ENCODE measurements at regions not wholly inside any gene's neighbourhood (a gene's known extent, or its start where the extent isn't known, plus 50 kb on each side); places are given as distances from the start of the nearest gene placed in this dataset.
A peak's percentile ranks its signal among the peaks of the same experiment; 100 is the strongest.

DNA sequence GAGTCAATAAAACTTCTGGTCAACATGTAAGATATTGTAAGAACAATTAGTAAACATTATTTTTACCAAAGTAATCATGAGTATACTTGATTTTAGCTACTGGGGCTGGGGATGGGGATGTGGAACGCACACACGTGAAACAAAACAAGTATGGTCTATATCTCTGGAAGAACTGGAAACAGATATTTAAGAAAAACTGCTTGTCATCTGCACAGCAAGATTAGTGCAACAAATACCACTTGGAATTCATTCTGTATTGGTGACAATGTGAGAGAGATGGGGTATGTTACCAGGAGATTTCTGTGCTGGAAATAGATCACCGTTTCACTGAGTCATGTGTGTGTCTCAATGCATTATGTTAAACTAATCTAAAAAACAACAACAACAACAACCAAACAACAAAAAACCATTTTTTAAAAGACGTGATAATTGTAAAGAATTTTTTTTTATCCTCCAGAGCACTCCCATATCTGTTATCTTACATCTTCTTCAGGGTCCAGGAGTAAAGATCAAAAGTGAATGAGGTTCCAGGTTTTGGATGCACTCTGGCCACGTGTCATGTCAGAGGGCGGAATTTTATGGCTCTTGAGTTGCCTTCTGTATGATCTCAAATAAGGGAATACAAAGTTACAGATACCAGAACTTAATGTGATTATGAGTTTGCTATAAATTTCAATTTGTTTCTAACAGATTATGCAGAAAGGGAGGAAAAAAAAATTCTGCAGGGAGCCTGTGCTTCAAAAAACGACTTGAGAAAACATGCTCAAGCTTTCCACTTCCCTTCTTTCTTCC lies 153.0 kb downstream of the BBOX1 start:
- Mint-ChIP-seq H3K27me3 (peaks cover 10% of the 10 kb centered on the region), H3K4me3 (no peak overlapping the region), H3K9me3 (no peaks in the 10 kb centered on the region), H3K27ac (no peak overlapping the region), H3K36me3 (no peaks in the 10 kb centered on the region), H3K4me1 (ENCODE audit: low read depth) (no peaks in the 10 kb centered on the region)
- ChIA-PET POLR2A (no interaction called here), CTCF (no interaction called here)
- DNase-seq, result no peak
- intact Hi-C loops (cut with micrococcal nuclease), result no loop called here

DNA sequence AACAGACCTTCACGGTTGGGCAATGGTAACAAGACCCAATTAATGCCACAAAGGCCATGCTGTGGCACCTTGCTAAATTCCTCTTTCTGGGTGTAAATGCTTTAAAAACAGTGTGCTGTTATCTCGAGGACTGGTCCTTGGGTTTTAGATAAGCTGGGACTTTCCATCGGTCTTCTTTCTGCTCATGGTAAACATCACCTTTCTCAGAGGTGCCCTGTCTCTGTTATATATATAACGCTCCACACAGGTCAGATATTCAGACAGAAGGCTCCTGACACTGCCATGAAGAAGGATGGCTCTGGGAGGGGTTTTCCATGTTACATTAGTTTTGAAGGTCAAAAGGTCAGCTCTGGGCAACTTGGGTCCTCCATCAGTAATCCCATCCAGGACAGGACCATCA lies 151.6 kb downstream of the BBOX1 start:
- POLR2A ChIA-PET, result no interaction called here
- Mint-ChIP-seq H3K9me3 (no peaks in the 10 kb centered on the region), H3K27ac (no peak overlapping the region), H3K36me3 (no peaks in the 10 kb centered on the region), H3K4me1 (ENCODE audit: low read depth) (no peaks in the 10 kb centered on the region), H3K27me3 (peaks cover 13% of the 10 kb centered on the region), H3K4me3 (no peak overlapping the region)
- DNase-seq, result no peak
- CTCF ChIA-PET, result interaction anchor here (0.8 kb wide), 1 partner anchor 294 kb away, joined by 4 read pairs; no protein-coding TSS in a partner anchor
- intact Hi-C loops (cut with micrococcal nuclease), result no loop called here

DNA sequence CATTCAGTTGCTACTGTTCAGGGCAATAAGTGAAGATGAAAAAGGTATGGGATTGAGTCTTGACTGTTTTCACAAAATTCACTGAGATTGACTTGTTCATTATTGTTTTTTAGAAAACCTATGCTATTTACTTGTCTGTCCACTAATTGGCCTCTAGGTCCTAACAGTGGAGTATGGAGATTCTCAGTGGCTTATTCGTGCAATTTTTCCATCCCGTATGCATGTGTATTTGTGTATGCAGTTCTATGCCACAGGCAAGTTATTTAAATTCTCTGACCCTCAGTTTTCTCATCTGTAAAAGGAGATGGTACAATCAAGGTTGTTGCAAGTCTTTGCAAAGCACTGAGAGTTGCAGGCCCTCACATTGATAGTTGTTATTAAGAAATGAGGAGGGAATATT lies 151.0 kb downstream of the BBOX1 start:
- ChIA-PET POLR2A (no interaction called here), CTCF (interaction anchor here (0.6 kb wide), 1 partner anchor 21 kb away, joined by 3 read pairs; no protein-coding TSS in a partner anchor)
- Mint-ChIP-seq H3K36me3 (no peaks in the 10 kb centered on the region), H3K4me3 (no peak overlapping the region), H3K4me1 (ENCODE audit: low read depth) (no peaks in the 10 kb centered on the region), H3K9me3 (no peaks in the 10 kb centered on the region), H3K27ac (no peak overlapping the region), H3K27me3 (peaks cover 13% of the 10 kb centered on the region)
- no peak for DNase-seq
- intact Hi-C loops (cut with micrococcal nuclease), result no loop called here

DNA sequence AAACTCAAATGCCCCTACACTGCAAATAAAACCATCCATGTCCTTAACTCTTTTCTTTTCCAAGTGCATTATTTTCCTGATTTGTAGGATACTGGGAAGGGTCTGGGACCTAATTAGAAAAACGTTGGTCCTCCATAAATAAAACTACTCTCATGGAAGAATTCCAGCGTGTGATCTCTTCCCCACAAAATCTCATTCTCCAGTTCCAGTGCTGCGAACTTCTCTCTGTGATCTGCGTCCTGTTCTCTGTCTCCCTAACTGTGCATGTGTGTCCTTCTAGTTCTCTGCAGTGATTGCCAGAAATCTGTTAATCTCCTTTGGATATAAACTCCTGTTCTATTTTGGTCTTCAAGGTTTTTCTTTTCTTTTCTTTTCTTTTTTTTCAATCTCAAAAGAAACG lies 148.1 kb downstream of the BBOX1 start:
- no peaks in the 10 kb centered on the region for H3K36me3 Mint-ChIP-seq

DNA sequence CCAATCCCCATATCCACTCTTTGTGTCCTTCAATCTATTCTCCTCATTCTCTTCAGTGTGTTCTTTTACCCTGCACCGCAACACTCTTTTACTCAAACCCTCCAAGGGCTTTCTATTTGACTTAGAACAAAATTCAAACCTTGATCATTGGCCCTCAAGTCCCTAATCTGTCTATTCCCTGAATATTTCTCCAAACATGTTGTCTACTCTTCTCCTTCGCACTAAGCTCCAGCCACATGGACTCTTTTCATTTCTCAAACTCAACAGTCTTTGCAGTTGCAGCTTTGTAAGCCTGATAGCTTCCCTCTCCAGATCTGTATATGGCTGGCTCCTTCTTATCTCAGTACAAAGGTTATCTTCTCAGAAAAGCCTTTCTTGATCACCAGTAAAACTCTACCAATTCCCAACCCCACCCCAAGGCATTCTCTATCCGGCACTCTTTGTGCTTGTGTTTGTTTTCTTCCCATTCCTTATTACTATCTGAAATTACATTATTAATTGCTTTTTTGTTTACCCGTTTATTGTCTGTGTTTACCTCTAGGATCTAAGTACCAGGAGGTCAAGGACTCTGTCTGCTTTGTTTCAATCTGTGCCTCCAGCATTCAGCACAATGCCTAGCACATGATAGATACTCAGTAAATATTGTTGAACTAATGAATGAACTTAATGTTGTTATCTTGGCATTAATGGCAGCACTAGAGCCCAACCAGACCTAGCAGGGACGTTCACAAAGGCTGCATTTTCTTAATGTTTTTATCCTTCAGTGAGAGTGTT lies 147.4 kb downstream of the BBOX1 start:
- Mint-ChIP-seq H3K4me1 (ENCODE audit: low read depth) (no peaks in the 10 kb centered on the region), H3K36me3 (no peaks in the 10 kb centered on the region), H3K27me3 (peaks cover 9% of the 10 kb centered on the region), H3K9me3 (no peaks in the 10 kb centered on the region), H3K27ac (no peak overlapping the region), H3K4me3 (no peak overlapping the region)
- DNase-seq, result no peak
- intact Hi-C loops (cut with micrococcal nuclease), result loop anchor here (10.0 kb wide), 1 partner anchor 177 kb away; the partner anchor contains the start of gene CCDC34
- ChIA-PET POLR2A (interaction anchor here (1.0 kb wide), 1 partner anchor 276 kb away, joined by 3 read pairs; no protein-coding TSS in a partner anchor), CTCF (interaction anchor here (5.5 kb wide), 1 partner anchor 297 kb away, joined by 103 read pairs; no protein-coding TSS in a partner anchor)

More for the DNA sequence above, 148.1 kb downstream of the BBOX1 start:
- Mint-ChIP-seq H3K27ac (no peak overlapping the region), H3K4me3 (no peak overlapping the region), H3K4me1 (ENCODE audit: low read depth) (no peaks in the 10 kb centered on the region), H3K27me3 (peaks cover 9% of the 10 kb centered on the region), H3K9me3 (no peaks in the 10 kb centered on the region)
- CTCF ChIA-PET, result interaction anchor here (1.6 kb wide), 1 partner anchor 297 kb away, joined by 4 read pairs; no protein-coding TSS in a partner anchor
- intact Hi-C loops (cut with micrococcal nuclease), result loop anchor here (10.0 kb wide), 1 partner anchor 176 kb away; the partner anchor contains the start of gene CCDC34
- POLR2A ChIA-PET, result no interaction called here
- DNase-seq, result no peak

DNA sequence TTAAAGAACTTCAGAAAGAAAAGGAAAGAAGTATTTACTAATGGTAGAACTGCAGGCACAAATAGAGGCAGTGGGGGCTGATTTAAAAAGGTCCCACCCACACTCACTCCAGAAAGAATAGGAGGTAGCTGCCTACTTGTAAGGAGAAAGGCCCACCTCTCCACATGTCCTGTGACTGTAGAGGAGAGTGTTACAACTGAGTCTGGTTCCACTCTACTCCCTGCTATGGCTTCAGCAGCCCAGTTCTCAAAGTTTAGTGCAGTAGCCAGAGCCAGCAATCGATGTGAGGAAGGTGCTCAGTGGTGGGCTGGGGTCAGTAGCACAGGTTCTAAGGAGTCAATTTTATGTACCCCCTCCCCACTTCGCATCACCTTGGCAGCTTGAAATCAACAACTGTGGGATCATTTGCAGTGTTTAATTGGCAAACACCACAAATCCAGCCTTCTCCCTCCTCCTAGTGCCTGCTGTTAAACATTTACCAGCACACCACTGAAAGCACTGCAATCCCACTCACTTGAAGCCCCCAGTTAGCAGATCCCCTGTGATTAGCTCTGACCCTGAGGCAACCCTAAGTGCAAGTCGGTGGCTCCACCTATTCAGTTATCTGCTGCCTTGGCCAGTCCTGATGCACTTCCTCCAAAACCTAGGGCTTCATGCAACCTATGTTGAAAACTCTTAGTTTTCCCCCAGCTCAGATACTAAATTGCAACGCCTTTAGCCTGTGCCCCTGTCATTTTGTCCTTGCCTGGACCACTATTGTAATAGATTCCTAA lies 146.6 kb downstream of the BBOX1 start:
- Mint-ChIP-seq H3K9me3 (no peaks in the 10 kb centered on the region), H3K4me1 (ENCODE audit: low read depth) (no peaks in the 10 kb centered on the region), H3K36me3 (no peaks in the 10 kb centered on the region), H3K4me3 (no peak overlapping the region), H3K27ac (no peak overlapping the region), H3K27me3 (peaks cover 9% of the 10 kb centered on the region)
- POLR2A ChIA-PET, result interaction anchor here (1.0 kb wide), 1 partner anchor 277 kb away, joined by 3 read pairs; no protein-coding TSS in a partner anchor
- intact Hi-C loops (cut with micrococcal nuclease), result loop anchor here (10.0 kb wide), 1 partner anchor 178 kb away; the partner anchor contains the start of gene CCDC34
- DNase-seq, result no peak
- CTCF ChIA-PET, result interaction anchor here (0.7 to 5.5 kb wide), 3 partner anchors 19 to 298 kb away, joined by 3 to 103 read pairs (median 3); no protein-coding TSS in a partner anchor

DNA sequence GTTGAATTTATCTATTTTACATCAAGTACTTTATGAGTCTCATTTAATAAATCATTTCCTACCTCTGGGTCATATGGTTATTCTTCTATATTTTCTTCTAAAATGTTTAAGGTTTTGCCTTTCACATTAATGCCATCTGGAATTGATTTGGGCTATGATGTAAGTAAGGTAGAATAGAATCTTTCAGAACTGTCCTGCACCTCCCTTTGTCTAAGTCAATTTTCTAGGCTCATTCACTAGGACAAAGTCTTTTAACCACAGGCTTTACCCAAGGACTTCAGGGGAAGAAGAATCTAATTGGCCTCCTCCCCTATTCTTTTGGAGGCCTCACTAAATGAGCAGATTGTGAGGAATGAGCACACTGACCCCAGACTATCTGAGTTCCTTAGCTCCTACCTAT lies 146.0 kb downstream of the BBOX1 start:
- POLR2A ChIA-PET, result interaction anchor here (1.0 kb wide), 1 partner anchor 278 kb away, joined by 3 read pairs; no protein-coding TSS in a partner anchor
- DNase-seq, result no peak
- Mint-ChIP-seq H3K27ac (no peak overlapping the region), H3K4me1 (ENCODE audit: low read depth) (no peaks in the 10 kb centered on the region), H3K27me3 (peaks cover 9% of the 10 kb centered on the region), H3K36me3 (no peaks in the 10 kb centered on the region), H3K4me3 (no peak overlapping the region), H3K9me3 (no peaks in the 10 kb centered on the region)
- intact Hi-C loops (cut with micrococcal nuclease), result loop anchor here (10.0 kb wide), 1 partner anchor 178 kb away; the partner anchor contains the start of gene CCDC34
- CTCF ChIA-PET, result interaction anchor here (0.7 to 5.5 kb wide), 4 partner anchors 19 to 301 kb away, joined by 3 to 103 read pairs (median 3); no protein-coding TSS in a partner anchor

DNA sequence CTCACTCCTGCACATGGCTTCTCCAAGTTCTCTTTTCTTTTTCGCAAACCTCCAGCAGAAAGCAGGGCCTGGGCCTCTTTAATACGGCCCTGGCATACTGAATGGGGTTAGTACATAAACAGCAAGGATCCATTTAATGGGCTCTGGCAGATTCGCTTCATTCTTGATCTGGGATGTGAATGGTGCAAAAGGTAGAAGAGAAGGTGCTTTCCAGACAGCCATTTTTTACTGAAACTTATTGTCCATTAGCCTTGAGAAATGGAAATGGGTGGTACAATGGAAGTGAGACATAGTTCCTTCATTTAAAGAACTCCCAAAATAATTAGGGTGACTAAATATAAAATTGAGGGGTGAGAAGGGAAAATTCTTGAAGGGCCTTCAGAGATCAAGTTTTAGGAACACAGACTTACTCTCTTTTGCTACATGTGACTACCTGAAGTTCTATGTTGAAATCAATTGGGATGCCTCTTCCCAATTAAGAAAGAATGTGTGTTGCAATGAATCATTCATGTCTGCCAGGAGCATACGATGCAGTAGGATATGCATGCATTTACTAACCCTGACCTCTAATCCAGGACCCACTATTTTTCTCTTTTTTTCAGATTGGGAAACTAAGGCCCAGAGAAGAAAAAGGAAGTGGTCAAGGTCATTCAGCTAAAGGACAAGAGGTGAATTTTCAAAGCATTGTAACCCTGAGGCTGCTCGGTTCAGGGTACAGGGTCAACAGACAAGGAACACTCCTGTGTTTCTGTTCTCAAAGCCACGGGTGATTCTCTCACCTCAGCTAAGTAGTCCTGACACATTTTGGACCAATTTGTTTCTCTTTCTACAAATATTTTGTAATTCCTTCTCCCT lies 144.1 kb downstream of the BBOX1 start:
- Mint-ChIP-seq H3K9me3 (no peaks in the 10 kb centered on the region), H3K4me3 (no peak overlapping the region), H3K27ac (no peak overlapping the region), H3K4me1 (ENCODE audit: low read depth) (no peaks in the 10 kb centered on the region), H3K27me3 (peaks cover 4% of the 10 kb centered on the region), H3K36me3 (no peaks in the 10 kb centered on the region)
- no peak for DNase-seq
- intact Hi-C loops (cut with micrococcal nuclease), result loop anchor here (1.0 to 10.0 kb wide), 3 partner anchors 112 to 302 kb away; partner anchors contain the start of gene CCDC34
- ChIA-PET POLR2A (no interaction called here), CTCF (interaction anchor here (1.0 to 5.5 kb wide), 11 partner anchors 11 to 317 kb away, joined by 3 to 103 read pairs (median 5); partner anchors contain the start of gene LGR4)

DNA sequence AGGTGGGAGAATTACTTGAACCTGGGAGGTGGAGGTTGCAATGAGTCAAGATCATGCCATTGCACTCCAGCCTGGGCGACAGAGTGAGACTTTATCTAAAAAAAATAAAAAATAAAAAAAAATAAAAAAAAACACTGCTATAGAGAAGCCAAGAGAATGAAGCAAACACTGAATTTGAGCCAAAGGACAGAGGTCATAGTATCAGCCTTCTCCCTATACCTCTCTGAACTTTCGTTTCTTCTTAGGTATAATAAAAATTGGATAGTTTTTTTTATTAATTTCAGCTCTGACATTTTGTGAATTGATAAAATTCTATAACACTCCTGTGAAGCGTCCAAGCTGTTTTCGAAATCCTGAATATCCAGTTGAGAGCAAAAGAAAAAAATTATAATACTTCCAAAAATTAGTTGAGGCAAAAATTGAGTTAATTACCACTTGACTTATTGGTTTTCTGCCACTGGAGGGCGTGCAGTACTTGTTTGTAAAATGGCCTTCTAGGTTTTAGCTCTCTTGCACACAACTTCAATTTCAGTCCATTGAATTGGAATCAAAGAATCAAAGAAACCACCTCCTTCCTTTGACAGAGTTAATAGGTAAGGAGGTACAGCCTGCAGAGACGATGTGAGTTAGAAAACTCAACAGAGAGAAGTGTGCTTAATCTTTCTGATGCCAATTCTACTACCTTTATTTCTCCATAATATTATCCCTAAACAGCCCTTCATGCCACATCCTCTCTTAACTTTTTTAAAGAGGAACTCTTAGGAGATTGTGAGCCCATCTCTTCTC lies 143.2 kb downstream of the BBOX1 start:
- Mint-ChIP-seq H3K36me3 (no peaks in the 10 kb centered on the region), H3K27me3 (peaks cover 4% of the 10 kb centered on the region), H3K4me1 (ENCODE audit: low read depth) (no peaks in the 10 kb centered on the region), H3K27ac (no peak overlapping the region), H3K4me3 (no peak overlapping the region), H3K9me3 (no peaks in the 10 kb centered on the region)
- DNase-seq, result peak; percentile 36
- POLR2A ChIA-PET, result no interaction called here
- CTCF ChIA-PET, result interaction anchor here (0.8 to 5.5 kb wide), 12 partner anchors 10 to 317 kb away, joined by 3 to 103 read pairs (median 5); partner anchors contain the start of gene LGR4
- intact Hi-C loops (cut with micrococcal nuclease), result loop anchor here (1.0 to 10.0 kb wide), 3 partner anchors 112 to 302 kb away; partner anchors contain the start of gene CCDC34

DNA sequence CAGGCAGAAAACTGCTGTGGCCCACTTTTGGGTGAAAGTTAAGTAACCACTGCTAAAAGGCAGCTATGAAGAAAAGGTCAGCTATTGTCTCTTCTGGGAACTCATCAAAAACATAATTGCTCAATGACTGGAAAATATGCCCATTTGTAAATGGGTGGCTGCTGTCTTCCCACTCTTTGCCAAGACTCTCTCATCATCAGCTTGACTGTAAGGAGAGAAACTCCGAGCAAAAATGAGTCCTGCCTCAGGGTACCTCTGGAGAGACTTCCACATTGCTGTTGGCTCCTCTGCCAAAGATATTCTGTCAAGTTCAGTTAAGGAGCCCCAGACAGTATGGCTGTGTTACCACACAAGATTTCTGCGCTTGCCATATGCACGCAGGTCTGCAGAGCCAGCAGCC lies 138.7 kb downstream of the BBOX1 start:
- CTCF ChIA-PET, result interaction anchor here (2.3 kb wide), 1 partner anchor 307 kb away, joined by 13 read pairs; no protein-coding TSS in a partner anchor
- H3K9me3 Mint-ChIP-seq, result no peaks in the 10 kb centered on the region
- peaks cover 4% of the 10 kb centered on the region for H3K27me3 Mint-ChIP-seq
- no peak overlapping the region for H3K4me3 Mint-ChIP-seq
- POLR2A ChIA-PET, result no interaction called here
- intact Hi-C loops (cut with micrococcal nuclease), result no loop called here
- no peak for DNase-seq
- no peaks in the 10 kb centered on the region for H3K36me3 Mint-ChIP-seq
- no peaks in the 10 kb centered on the region for H3K4me1 Mint-ChIP-seq (ENCODE audit: low read depth)
- H3K27ac Mint-ChIP-seq, result no peak overlapping the region

Data from activated CD4-positive, alpha-beta memory T cell treated with anti-CD3 and anti-CD28 coated beads for 36 hours (primary cell).